ENCODE measurements at regions not wholly inside any gene's neighbourhood (a gene's known extent, or its start where the extent isn't known, plus 50 kb on each side); places are given as distances from the start of the nearest gene placed in this dataset.

- DNase-seq (ENCODE audit: low spot score), result no peak
Measured at GRCh38 chr7:153386556-153386955, 627.0 kb downstream of the ACTR3B start.

GRCh38 chr7:153388611-153389010 lies 629.1 kb downstream of the ACTR3B start:
- DNase-seq (ENCODE audit: low spot score), result no peak

- no peak for DNase-seq (ENCODE audit: low spot score)
Measured at GRCh38 chr7:153389261-153389660, 629.7 kb downstream of the ACTR3B start.

GRCh38 chr7:153390955-153391354 lies 631.4 kb downstream of the ACTR3B start:
- no peak for DNase-seq (ENCODE audit: low spot score)

GRCh38 chr7:153392726-153393125 lies 633.2 kb downstream of the ACTR3B start:
- no peak for DNase-seq (ENCODE audit: low spot score)

- DNase-seq (ENCODE audit: low spot score), result no peak
Measured at GRCh38 chr7:153393666-153394065, 634.1 kb downstream of the ACTR3B start.

- DNase-seq (ENCODE audit: low spot score), result no peak
Measured at GRCh38 chr7:153396475-153396874, 636.9 kb downstream of the ACTR3B start.

- DNase-seq (ENCODE audit: low spot score), result no peak
Measured at GRCh38 chr7:153397459-153397858, 637.9 kb downstream of the ACTR3B start.

GRCh38 chr7:153397906-153398305 lies 638.4 kb downstream of the ACTR3B start:
- DNase-seq (ENCODE audit: low spot score), result no peak

GRCh38 chr7:153398370-153398769 lies 638.8 kb downstream of the ACTR3B start:
- no peak for DNase-seq (ENCODE audit: low spot score)

- no peak for DNase-seq (ENCODE audit: low spot score)
Measured at GRCh38 chr7:153398789-153399553, 639.4 kb downstream of the ACTR3B start.

GRCh38 chr7:153399554-153399940 lies 640.0 kb downstream of the ACTR3B start:
- DNase-seq (ENCODE audit: low spot score), result no peak

- DNase-seq (ENCODE audit: low spot score), result no peak
Measured at GRCh38 chr7:153400735-153401593, 641.4 kb downstream of the ACTR3B start.

GRCh38 chr7:153401795-153402720 lies 642.5 kb downstream of the ACTR3B start:
- DNase-seq (ENCODE audit: low spot score), result no peak

- DNase-seq (ENCODE audit: low spot score), result no peak
Measured at GRCh38 chr7:153402721-153403541, 643.4 kb downstream of the ACTR3B start.

- no peak for DNase-seq (ENCODE audit: low spot score)
Measured at GRCh38 chr7:153404124-153404523, 644.6 kb downstream of the ACTR3B start.

- no peak for DNase-seq (ENCODE audit: low spot score)
Measured at GRCh38 chr7:153404781-153405279, 645.3 kb downstream of the ACTR3B start.

- no peak for DNase-seq (ENCODE audit: low spot score)
Measured at GRCh38 chr7:153405704-153406485, 646.3 kb upstream of the DPP6 start.

- no peak for DNase-seq (ENCODE audit: low spot score)
Measured at GRCh38 chr7:153406486-153406872, 645.7 kb upstream of the DPP6 start.
